GM12801 (cell line): ENCODE measurements at regions not wholly inside any gene's neighbourhood (a gene's known extent, or its start where the extent isn't known, plus 50 kb on each side); places are given as distances from the start of the nearest gene placed in this dataset.

ENCODE experiments used
- CTCF ChIP-seq: IDR thresholded peaks from one replicate; pipeline ENCODE4 v1.5.1; 2011; ENCODE audit warnings: control low read depth; ENCODE audit not compliant: insufficient read length; ENCODE audit errors: extremely low read depth

GRCh38 chr12:107448198-107448597 is 237.4 kb upstream of the PWP1 start:
- TF ChIP-seq CTCF: no peak

- no peak for TF ChIP-seq CTCF
These were observed 235.7 kb upstream of the PWP1 start for GRCh38 chr12:107449891-107450290.

GRCh38 chr12:107450541-107450940 is 235.1 kb upstream of the PWP1 start:
- TF ChIP-seq CTCF: no peak

- TF ChIP-seq CTCF: no peak
These were observed 234.4 kb upstream of the PWP1 start for GRCh38 chr12:107451246-107451645.

GRCh38 chr12:107454109-107454830 is 231.3 kb upstream of the PWP1 start:
- TF ChIP-seq CTCF: no peak

GRCh38 chr12:107457362-107457935 is 228.2 kb upstream of the PWP1 start:
- TF ChIP-seq CTCF: no peak

GRCh38 chr12:107458163-107458562 is 227.4 kb upstream of the PWP1 start:
- TF ChIP-seq CTCF: no peak

- no peak for TF ChIP-seq CTCF
These were observed 226.6 kb upstream of the PWP1 start for GRCh38 chr12:107458990-107459389.
